ENCODE measurements at regions not wholly inside any gene's neighbourhood (a gene's known extent, or its start where the extent isn't known, plus 50 kb on each side); places are given as distances from the start of the nearest gene placed in this dataset.

- Histone ChIP-seq H3K27me3 (no peaks in the 10 kb centered on the region), H3K9me3 (no peaks in the 10 kb centered on the region)
These were observed 50.6 kb upstream of the DOK6 start for GRCh38 chr18:69349912-69350597.

More at GRCh38 chr18:69349912-69350597, 50.6 kb upstream of the DOK6 start:
- Histone ChIP-seq H3K4me3 (ENCODE audit: low read depth, low read length) (no peak overlapping the region), H3K36me3 (no peaks in the 10 kb centered on the region), H3K4me1 (no peaks in the 10 kb centered on the region)
- TF ChIP-seq, protein P1, sequence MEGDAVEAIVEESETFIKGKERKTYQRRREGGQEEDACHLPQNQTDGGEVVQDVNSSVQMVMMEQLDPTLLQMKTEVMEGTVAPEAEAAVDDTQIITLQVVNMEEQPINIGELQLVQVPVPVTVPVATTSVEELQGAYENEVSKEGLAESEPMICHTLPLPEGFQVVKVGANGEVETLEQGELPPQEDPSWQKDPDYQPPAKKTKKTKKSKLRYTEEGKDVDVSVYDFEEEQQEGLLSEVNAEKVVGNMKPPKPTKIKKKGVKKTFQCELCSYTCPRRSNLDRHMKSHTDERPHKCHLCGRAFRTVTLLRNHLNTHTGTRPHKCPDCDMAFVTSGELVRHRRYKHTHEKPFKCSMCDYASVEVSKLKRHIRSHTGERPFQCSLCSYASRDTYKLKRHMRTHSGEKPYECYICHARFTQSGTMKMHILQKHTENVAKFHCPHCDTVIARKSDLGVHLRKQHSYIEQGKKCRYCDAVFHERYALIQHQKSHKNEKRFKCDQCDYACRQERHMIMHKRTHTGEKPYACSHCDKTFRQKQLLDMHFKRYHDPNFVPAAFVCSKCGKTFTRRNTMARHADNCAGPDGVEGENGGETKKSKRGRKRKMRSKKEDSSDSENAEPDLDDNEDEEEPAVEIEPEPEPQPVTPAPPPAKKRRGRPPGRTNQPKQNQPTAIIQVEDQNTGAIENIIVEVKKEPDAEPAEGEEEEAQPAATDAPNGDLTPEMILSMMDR (IDR thresholded peaks at IDR 0.05; ENCODE audit: low read depth, low read length) = no peak
- no peak for DNase-seq

All from BE2C (cell line).